HCT116 (cell line): ENCODE measurements at regions not wholly inside any gene's neighbourhood (a gene's known extent, or its start where the extent isn't known, plus 50 kb on each side); places are given as distances from the start of the nearest gene placed in this dataset.

Experiments
- ATAC-seq: fragments of 200-7000 bp; cut with Tn5 transposase; 2 replicates; pipeline ENCODE4 v1.9.1; 2020; ENCODE audit warnings: mild to moderate bottlenecking, moderate library complexity
- BruUV-seq: library from RNA; stranded (reverse); fragments of 400-500 nt; replicated peaks from 2 replicates; lab custom pipeline; 2021; lab: Mats Ljungman, UMichigan
- CTCF ChIA-PET: fragments of 300-600 bp; sonication (Branson Sonifier 250); formaldehyde crosslinking; loops from one replicate; lab custom pipeline; 2021; ENCODE audit warnings: antibody characterized with exemption; lab: Charles Lee
- POLR2A ChIA-PET: fragments of 300-600, 350-600 bp; sonication (Branson Sonifier 250); formaldehyde crosslinking; loops from one replicate; lab custom pipeline; 2021; ENCODE audit warnings: antibody characterized with exemption; lab: Charles Lee
- RAD21 ChIA-PET, 2 experiments: fragments of 300-600 bp; sonication (Branson Sonifier 250); formaldehyde crosslinking; loops; one replicate each; lab custom pipeline; 2023; ENCODE audit warnings: low total read pairs in 2 of 2; ENCODE audit not compliant: uncharacterized antibody in 2 of 2, unreplicated experiment in 2 of 2, low non-redundant PET in 1 of 2; lab: Charles Lee
- DNase-seq: peaks from one replicate; pipeline ENCODE4 v3.0.0-alpha.2; 2010; ENCODE audit warnings: low read depth, low spot score
- H2AFZ ChIP-seq: fragments of 200-600 bp; shearing (Covaris generic), sonication (generic); 2 replicates; pipeline ENCODE4 v1.6.1; 2017; ENCODE audit warnings: low read depth, mixed run types, mixed read lengths, antibody characterized with exemption, low read length; ENCODE audit not compliant: poor library complexity, severe bottlenecking
- H3K27ac ChIP-seq: 2 replicates; pipeline ENCODE4 v1.5.1; 2012; ENCODE audit warnings: low read depth, low read length
- H3K27me3 ChIP-seq: fragments of 200-600 bp; sonication (generic); 2 replicates; pipeline ENCODE4 v1.6.1; 2016; ENCODE audit warnings: mixed run types, low read length, mixed read lengths; ENCODE audit not compliant: insufficient read depth
- H3K36me3 ChIP-seq, 2 experiments: fragments of 200-500 bp in 1 of 2; fragments of 200-600 bp in 1 of 2; sonication (Bioruptor generic) in 1 of 2; sonication (generic) in 1 of 2; 2 replicates each; pipeline versions ENCODE4 v1.5.1 to v1.6.1; 2014 to 2016; ENCODE audit warnings: low read length in 2 of 2, inconsistent platforms in 1 of 2, mixed read lengths in 1 of 2, mixed run types in 1 of 2; ENCODE audit not compliant: insufficient read depth in 2 of 2, control insufficient read depth in 1 of 2
- H3K4me1 ChIP-seq, 2 experiments: fragments of 200-600 bp in 1 of 2; sonication (generic) in 1 of 2; 2 replicates each; pipeline versions ENCODE4 v1.5.1 to v1.6.1; 2012 to 2017; ENCODE audit warnings: low read length in 2 of 2, inconsistent platforms in 1 of 2, mild to moderate bottlenecking in 1 of 2, mixed read lengths in 1 of 2, mixed run types in 1 of 2, moderate library complexity in 1 of 2; ENCODE audit not compliant: insufficient read depth in 2 of 2, control insufficient read depth in 1 of 2
- H3K4me2 ChIP-seq: fragments of 200-600 bp; sonication (generic); 2 replicates; pipeline ENCODE4 v1.6.1; 2017; ENCODE audit warnings: mixed run types, low read length, mixed read lengths
- H3K4me3 ChIP-seq, 2 experiments: fragments of 200-600 bp in 1 of 2; sonication (generic) in 1 of 2; replicated peaks in 1 of 2; 2 replicates each; pipeline ENCODE4 v1.5.1; 2011 to 2016; ENCODE audit warnings: low read length in 2 of 2, control low read depth in 1 of 2, low read depth in 1 of 2, mild to moderate bottlenecking in 1 of 2, mixed read lengths in 1 of 2, mixed run types in 1 of 2
- H3K79me2 ChIP-seq: fragments of 200-600 bp; sonication (generic); 2 replicates; pipeline ENCODE4 v1.6.1; 2017; ENCODE audit warnings: mild to moderate bottlenecking, mixed run types, low read length, moderate library complexity, mixed read lengths; ENCODE audit not compliant: insufficient read depth
- H3K9ac ChIP-seq: fragments of 200-600 bp; sonication (generic); 2 replicates; pipeline ENCODE4 v1.6.1; 2016; ENCODE audit warnings: low read length, mixed read lengths
- H3K9me2 ChIP-seq: fragments of 200-600 bp; sonication (generic), shearing (Covaris generic); 2 replicates; pipeline ENCODE4 v1.6.1; 2017; ENCODE audit warnings: mixed run types, mild to moderate bottlenecking, moderate library complexity; ENCODE audit not compliant: insufficient read depth
- H3K9me3 ChIP-seq, 2 experiments: fragments of 200-500 bp in 1 of 2; fragments of 200-600 bp in 1 of 2; sonication (Bioruptor generic) in 1 of 2; sonication (generic) in 1 of 2; 2 replicates each; pipeline ENCODE4 v1.6.1; 2014 to 2017; ENCODE audit warnings: low read length in 2 of 2, mixed read lengths in 2 of 2, inconsistent platforms in 1 of 2, low read depth in 1 of 2, mild to moderate bottlenecking in 1 of 2, mixed run types in 1 of 2, moderate library complexity in 1 of 2; ENCODE audit not compliant: control insufficient read depth in 1 of 2, insufficient read depth in 1 of 2
- H4K20me1 ChIP-seq: fragments of 200-600 bp; sonication (generic), shearing (Covaris generic); 2 replicates; pipeline ENCODE4 v1.6.1; 2017; ENCODE audit warnings: mixed run types, mild to moderate bottlenecking, moderate library complexity; ENCODE audit not compliant: insufficient read depth
- EZH2 ChIP-seq: fragments of 200-600 bp; sonication (generic); IDR thresholded peaks from 2 replicates; pipeline ENCODE4 v1.6.1; 2017; ENCODE audit warnings: antibody characterized with exemption, mixed run types
- EZH2phosphoT487 ChIP-seq: fragments of 200-600 bp; IDR thresholded peaks from 2 replicates; pipeline ENCODE4 v1.6.1; 2018; ENCODE audit warnings: antibody characterized with exemption, borderline replicate concordance
- RAD21 ChIP-seq: IDR thresholded peaks from 2 replicates; pipeline ENCODE4 v1.6.1; 2012; ENCODE audit warnings: low read depth, mild to moderate bottlenecking
- SIN3A ChIP-seq: IDR thresholded peaks from 2 replicates; pipeline ENCODE4 v1.6.1; 2012; ENCODE audit warnings: low read depth
- SP1 ChIP-seq: IDR thresholded peaks from 2 replicates; pipeline ENCODE4 v1.6.1; 2012; ENCODE audit warnings: low read depth
- intact Hi-C: fragments of 100-400 bp; cut with micrococcal nuclease; formaldehyde crosslinking; loops from 2 replicates; pipeline ENCODE4 v1.10.0; 2022
- TF ChIP-seq, protein P1 (sequence below): IDR thresholded peaks from 2 replicates; pipeline ENCODE4 v1.6.1; 2012; ENCODE audit warnings: low read depth
- TF ChIP-seq, protein P2 (sequence below): IDR thresholded peaks from 2 replicates; pipeline ENCODE4 v1.6.1; 2012
- TF ChIP-seq, protein P3 (sequence below), 3 experiments: fragments of 200-600 bp in 1 of 3; sonication (generic) in 1 of 3; IDR thresholded peaks in 2 of 3; conservative IDR thresholded peaks in 1 of 3; 2 replicates each; pipeline ENCODE4 v1.5.1; 2012 to 2017; ENCODE audit warnings: low read depth in 2 of 3, low read length in 2 of 3, antibody characterized with exemption in 1 of 3, borderline replicate concordance in 1 of 3, control low read depth in 1 of 3, mild to moderate bottlenecking in 1 of 3, mixed read lengths in 1 of 3, mixed run types in 1 of 3, moderate library complexity in 1 of 3; ENCODE audit not compliant: insufficient read depth in 1 of 3

DNA sequence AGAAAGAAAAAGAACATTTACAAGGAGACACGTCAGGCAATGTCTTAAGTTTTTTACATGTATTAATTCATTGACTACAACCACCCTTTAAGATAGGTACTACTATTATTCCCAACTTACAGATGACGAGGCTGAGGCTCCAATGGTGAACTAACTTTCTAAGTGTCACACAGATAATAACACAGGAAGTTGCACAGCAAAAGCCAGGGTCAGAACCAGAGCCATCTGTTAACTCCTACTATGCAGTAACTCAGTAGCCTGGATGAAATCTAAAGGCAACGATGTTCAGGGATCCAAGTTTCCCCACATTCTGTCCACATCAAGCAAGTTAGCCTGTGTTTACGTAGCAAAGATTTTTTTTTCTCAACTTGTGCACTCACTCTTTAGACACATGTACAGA lies 371.7 kb downstream of the PTPRC start (continued):
- TF ChIP-seq, protein P1, sequence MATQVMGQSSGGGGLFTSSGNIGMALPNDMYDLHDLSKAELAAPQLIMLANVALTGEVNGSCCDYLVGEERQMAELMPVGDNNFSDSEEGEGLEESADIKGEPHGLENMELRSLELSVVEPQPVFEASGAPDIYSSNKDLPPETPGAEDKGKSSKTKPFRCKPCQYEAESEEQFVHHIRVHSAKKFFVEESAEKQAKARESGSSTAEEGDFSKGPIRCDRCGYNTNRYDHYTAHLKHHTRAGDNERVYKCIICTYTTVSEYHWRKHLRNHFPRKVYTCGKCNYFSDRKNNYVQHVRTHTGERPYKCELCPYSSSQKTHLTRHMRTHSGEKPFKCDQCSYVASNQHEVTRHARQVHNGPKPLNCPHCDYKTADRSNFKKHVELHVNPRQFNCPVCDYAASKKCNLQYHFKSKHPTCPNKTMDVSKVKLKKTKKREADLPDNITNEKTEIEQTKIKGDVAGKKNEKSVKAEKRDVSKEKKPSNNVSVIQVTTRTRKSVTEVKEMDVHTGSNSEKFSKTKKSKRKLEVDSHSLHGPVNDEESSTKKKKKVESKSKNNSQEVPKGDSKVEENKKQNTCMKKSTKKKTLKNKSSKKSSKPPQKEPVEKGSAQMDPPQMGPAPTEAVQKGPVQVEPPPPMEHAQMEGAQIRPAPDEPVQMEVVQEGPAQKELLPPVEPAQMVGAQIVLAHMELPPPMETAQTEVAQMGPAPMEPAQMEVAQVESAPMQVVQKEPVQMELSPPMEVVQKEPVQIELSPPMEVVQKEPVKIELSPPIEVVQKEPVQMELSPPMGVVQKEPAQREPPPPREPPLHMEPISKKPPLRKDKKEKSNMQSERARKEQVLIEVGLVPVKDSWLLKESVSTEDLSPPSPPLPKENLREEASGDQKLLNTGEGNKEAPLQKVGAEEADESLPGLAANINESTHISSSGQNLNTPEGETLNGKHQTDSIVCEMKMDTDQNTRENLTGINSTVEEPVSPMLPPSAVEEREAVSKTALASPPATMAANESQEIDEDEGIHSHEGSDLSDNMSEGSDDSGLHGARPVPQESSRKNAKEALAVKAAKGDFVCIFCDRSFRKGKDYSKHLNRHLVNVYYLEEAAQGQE = no peak
- TF ChIP-seq, protein P2, sequence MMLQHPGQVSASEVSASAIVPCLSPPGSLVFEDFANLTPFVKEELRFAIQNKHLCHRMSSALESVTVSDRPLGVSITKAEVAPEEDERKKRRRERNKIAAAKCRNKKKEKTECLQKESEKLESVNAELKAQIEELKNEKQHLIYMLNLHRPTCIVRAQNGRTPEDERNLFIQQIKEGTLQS = no peak
- no peak for TF ChIP-seq RAD21
- no peak for TF ChIP-seq SP1
- no peak for TF ChIP-seq EZH2
- no peak for TF ChIP-seq SIN3A
- TF ChIP-seq EZH2phosphoT487 = no peak
- TF ChIP-seq, protein P3, sequence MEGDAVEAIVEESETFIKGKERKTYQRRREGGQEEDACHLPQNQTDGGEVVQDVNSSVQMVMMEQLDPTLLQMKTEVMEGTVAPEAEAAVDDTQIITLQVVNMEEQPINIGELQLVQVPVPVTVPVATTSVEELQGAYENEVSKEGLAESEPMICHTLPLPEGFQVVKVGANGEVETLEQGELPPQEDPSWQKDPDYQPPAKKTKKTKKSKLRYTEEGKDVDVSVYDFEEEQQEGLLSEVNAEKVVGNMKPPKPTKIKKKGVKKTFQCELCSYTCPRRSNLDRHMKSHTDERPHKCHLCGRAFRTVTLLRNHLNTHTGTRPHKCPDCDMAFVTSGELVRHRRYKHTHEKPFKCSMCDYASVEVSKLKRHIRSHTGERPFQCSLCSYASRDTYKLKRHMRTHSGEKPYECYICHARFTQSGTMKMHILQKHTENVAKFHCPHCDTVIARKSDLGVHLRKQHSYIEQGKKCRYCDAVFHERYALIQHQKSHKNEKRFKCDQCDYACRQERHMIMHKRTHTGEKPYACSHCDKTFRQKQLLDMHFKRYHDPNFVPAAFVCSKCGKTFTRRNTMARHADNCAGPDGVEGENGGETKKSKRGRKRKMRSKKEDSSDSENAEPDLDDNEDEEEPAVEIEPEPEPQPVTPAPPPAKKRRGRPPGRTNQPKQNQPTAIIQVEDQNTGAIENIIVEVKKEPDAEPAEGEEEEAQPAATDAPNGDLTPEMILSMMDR (IDR thresholded peaks at IDR 0.05 in 2 of 3, conservative IDR thresholded peaks at IDR 0.05 in 1 of 3; ENCODE audit: borderline replicate concordance in 1 of 3, insufficient read depth in 1 of 3, low read depth in 2 of 3, low read length in 2 of 3) = no peak

DNA sequence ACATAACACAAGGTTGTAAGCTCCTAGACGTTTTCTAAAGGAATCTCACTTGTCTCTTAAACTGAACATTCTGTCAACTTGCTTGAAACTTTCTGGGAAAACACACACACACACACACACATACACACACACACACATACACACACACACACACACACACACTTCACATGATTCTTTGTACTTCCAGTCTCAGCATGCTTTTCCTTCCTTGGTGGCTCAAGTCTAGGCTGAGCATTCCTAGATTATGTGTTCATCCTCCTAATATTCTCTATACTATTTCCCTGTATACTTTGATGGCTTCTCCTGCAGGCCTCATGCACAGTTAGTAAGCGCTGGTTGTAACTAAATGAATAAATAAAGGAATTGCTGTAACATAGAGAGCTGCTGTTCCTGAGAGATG lies 372.1 kb downstream of the PTPRC start:
- Histone ChIP-seq H3K9me3 (no peaks in the 10 kb centered on the region), H3K4me2 (no peak overlapping the region), H3K36me3 (no peaks in the 10 kb centered on the region), H3K27ac (no peak overlapping the region), H3K79me2 (no peaks in the 10 kb centered on the region), H3K9me2 (no peaks in the 10 kb centered on the region), H3K27me3 (no peaks in the 10 kb centered on the region)
- ATAC-seq (no peak), DNase-seq (no peak)
- intact Hi-C loops = no loop called here
- ChIA-PET RAD21 (no interaction called here), POLR2A (no interaction called here), CTCF (no interaction called here)
- no TSS peak for BruUV-seq
- TF ChIP-seq SIN3A = no peak
- TF ChIP-seq, all 23 proteins: peak for 0
- Histone ChIP-seq H4K20me1 (no peaks in the 10 kb centered on the region), H3K9ac (no peak overlapping the region), H2AFZ (no peak overlapping the region), H3K4me1 (no peaks in the 10 kb centered on the region), H3K4me3 (no peak overlapping the region)
